Breast epithelium (tissue), 4 donors: ENCODE measurements at regions not wholly inside any gene's neighbourhood (a gene's known extent, or its start where the extent isn't known, plus 50 kb on each side); places are given as distances from the start of the nearest gene placed in this dataset.

Experiments used
- DNase-seq, 2 donors: peaks; one replicate each; pipeline ENCODE4 v3.0.0-alpha.2; 2019; ENCODE audit warnings: low spot score in 2 of 2
- H3K27ac ChIP-seq, 2 donors: fragments of 200-600 bp; sonication (generic) in 1 of 2; one replicate each; pipeline ENCODE4 v1.5.1; 2016 to 2019; ENCODE audit warnings: mild to moderate bottlenecking in 1 of 2
- H3K27me3 ChIP-seq, 2 donors: fragments of 200-600 bp; sonication (generic) in 1 of 2; one replicate each; pipeline versions ENCODE4 v1.5.1 to v1.6.0; 2017 to 2019; ENCODE audit warnings: control low read depth in 1 of 2, mild to moderate bottlenecking in 1 of 2
- H3K36me3 ChIP-seq: fragments of 200-600 bp; one replicate; pipeline ENCODE4 v1.5.1; 2019
- H3K4me1 ChIP-seq, 2 donors: fragments of 200-600 bp; sonication (generic); one replicate each; pipeline ENCODE4 v1.5.1; 2016 to 2019; ENCODE audit warnings: control low read depth in 1 of 2
- H3K4me3 ChIP-seq, 3 donors: fragments of 200-600 bp; sonication (generic); 1 replicate in 2 of 3; 2 replicates in 1 of 3; pipeline ENCODE4 v1.5.1; 2016 to 2019; ENCODE audit warnings: mild to moderate bottlenecking in 3 of 3, moderate library complexity in 2 of 3
- H3K9me3 ChIP-seq, 2 donors: fragments of 200-600 bp; sonication (generic) in 1 of 2; one replicate each; pipeline ENCODE4 v1.5.1; 2016 to 2019; ENCODE audit warnings: control low read depth in 1 of 2
- POLR2A ChIP-seq: fragments of 450-650 bp; IDR thresholded peaks from one replicate; pipeline ENCODE4 v1.6.1; 2016; ENCODE audit warnings: antibody characterized with exemption, mild to moderate bottlenecking, moderate library complexity
- POLR2AphosphoS5 ChIP-seq, 3 donors: sonication (generic); formaldehyde crosslinking; IDR thresholded peaks; one replicate each; pipeline ENCODE4 v1.6.1; 2017; ENCODE audit warnings: antibody characterized with exemption in 3 of 3
- intact Hi-C: fragments of 100-400 bp; cut with DNase I; formaldehyde crosslinking; loops from one replicate; pipeline ENCODE4 v1.15.1; 2023; ENCODE audit warnings: low total_unique reads
- TF ChIP-seq, protein P1 (sequence below), 3 donors: fragments of 450-650 bp; IDR thresholded peaks; one replicate each; pipeline ENCODE4 v1.5.1; 2016 to 2017; ENCODE audit warnings: antibody characterized with exemption in 3 of 3, mild to moderate bottlenecking in 3 of 3, moderate library complexity in 3 of 3

DNA sequence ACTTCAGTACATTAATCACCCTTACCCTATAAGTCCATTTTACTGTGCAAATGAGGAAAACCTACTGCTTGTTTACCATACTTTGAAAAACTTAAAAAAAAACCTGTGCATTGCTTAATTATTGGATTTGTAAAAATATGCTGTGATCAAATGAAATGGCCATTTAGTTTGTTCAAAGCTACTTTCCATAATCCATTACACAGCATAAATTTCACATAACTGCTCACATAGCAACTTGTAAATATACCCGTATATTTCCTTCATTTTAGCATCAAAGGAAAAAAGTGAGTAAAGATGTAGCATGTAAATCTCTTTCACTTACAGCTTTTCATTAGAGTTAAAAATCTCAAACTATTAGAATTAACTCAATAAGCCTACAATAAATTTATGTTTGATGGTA is 415.1 kb downstream of the NR4A2 start:
- intact Hi-C loops, result no loop called here
- Histone ChIP-seq H3K4me1 (no peaks in the 10 kb centered on the region), H3K36me3 (no peaks in the 10 kb centered on the region), H3K27me3 (no peaks in the 10 kb centered on the region), H3K9me3 (no peaks in the 10 kb centered on the region), H3K4me3 (no peak overlapping the region), H3K27ac (no peak overlapping the region)
- TF ChIP-seq POLR2A (no peak), POLR2AphosphoS5 (IDR thresholded peaks at IDR 0.05) (no peak)
- TF ChIP-seq, protein P1, sequence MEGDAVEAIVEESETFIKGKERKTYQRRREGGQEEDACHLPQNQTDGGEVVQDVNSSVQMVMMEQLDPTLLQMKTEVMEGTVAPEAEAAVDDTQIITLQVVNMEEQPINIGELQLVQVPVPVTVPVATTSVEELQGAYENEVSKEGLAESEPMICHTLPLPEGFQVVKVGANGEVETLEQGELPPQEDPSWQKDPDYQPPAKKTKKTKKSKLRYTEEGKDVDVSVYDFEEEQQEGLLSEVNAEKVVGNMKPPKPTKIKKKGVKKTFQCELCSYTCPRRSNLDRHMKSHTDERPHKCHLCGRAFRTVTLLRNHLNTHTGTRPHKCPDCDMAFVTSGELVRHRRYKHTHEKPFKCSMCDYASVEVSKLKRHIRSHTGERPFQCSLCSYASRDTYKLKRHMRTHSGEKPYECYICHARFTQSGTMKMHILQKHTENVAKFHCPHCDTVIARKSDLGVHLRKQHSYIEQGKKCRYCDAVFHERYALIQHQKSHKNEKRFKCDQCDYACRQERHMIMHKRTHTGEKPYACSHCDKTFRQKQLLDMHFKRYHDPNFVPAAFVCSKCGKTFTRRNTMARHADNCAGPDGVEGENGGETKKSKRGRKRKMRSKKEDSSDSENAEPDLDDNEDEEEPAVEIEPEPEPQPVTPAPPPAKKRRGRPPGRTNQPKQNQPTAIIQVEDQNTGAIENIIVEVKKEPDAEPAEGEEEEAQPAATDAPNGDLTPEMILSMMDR (IDR thresholded peaks at IDR 0.05), result no peak
- no peak for DNase-seq

- intact Hi-C loops, result no loop called here
- H3K4me1 ChIP-seq, result no peaks in the 10 kb centered on the region
- no peak overlapping the region for H3K27ac ChIP-seq
- H3K9me3 ChIP-seq, result no peaks in the 10 kb centered on the region
- TF ChIP-seq, protein P1 (IDR thresholded peaks at IDR 0.05), result no peak
- TF ChIP-seq POLR2AphosphoS5 (IDR thresholded peaks at IDR 0.05), result no peak
- no peak for TF ChIP-seq POLR2A
- H3K27me3 ChIP-seq, result no peaks in the 10 kb centered on the region
- no peak overlapping the region for H3K4me3 ChIP-seq
- no peaks in the 10 kb centered on the region for H3K36me3 ChIP-seq
- no peak for DNase-seq
These were observed 419.2 kb downstream of the NR4A2 start for GRCh38 chr2:155913356-155913755.

DNA sequence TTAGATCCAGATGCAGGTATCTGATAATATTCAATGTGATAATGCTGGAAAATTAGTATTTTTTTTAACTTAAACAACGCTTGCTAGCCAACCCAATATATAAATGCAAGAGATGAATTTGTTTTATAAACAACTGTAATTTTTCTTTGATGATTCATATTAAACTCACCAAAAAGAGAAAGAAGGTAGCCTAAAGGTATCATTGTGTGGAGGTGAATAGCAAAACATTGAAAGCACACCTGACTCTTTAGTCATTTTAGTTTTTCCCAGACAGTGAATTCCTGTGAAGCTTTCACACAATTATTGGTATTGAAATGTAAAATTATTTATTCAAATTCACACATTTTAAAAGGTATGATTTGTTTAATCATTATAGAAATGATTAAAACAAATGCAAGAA is 424.0 kb downstream of the NR4A2 start:
- intact Hi-C loops, result no loop called here
- Histone ChIP-seq H3K36me3 (no peaks in the 10 kb centered on the region), H3K4me3 (no peak overlapping the region), H3K4me1 (no peaks in the 10 kb centered on the region), H3K27ac (no peak overlapping the region), H3K27me3 (no peaks in the 10 kb centered on the region), H3K9me3 (no peaks in the 10 kb centered on the region)
- TF ChIP-seq, protein P1 (IDR thresholded peaks at IDR 0.05), result no peak
- TF ChIP-seq POLR2AphosphoS5 (IDR thresholded peaks at IDR 0.05) (no peak), POLR2A (no peak)
- DNase-seq, result no peak

DNA sequence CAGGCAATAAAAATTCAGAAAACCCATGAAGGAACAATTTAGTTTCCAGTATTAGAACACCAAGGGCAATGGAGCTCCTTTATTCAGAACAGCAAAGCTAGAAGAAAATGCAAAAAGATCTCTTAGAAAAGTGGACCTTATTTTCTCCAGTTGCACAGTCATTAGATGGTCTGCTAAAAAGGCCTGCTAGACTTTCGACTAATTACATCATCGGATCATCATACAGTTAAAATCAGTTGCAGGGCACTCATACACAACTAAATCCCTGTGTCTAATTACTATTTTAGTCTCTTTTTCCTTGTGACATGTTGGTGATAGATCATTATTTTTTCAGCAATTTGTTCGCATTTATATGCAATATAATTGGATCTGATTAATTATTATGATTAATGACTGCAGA is 425.3 kb downstream of the NR4A2 start:
- TF ChIP-seq POLR2A, result no peak
- TF ChIP-seq, protein P1 (IDR thresholded peaks at IDR 0.05), result no peak
- TF ChIP-seq POLR2AphosphoS5 (IDR thresholded peaks at IDR 0.05), result no peak
- DNase-seq, result no peak
- intact Hi-C loops, result no loop called here
- Histone ChIP-seq H3K36me3 (no peaks in the 10 kb centered on the region), H3K27ac (no peak overlapping the region), H3K4me1 (no peaks in the 10 kb centered on the region), H3K4me3 (no peak overlapping the region), H3K27me3 (no peaks in the 10 kb centered on the region), H3K9me3 (no peaks in the 10 kb centered on the region)

DNA sequence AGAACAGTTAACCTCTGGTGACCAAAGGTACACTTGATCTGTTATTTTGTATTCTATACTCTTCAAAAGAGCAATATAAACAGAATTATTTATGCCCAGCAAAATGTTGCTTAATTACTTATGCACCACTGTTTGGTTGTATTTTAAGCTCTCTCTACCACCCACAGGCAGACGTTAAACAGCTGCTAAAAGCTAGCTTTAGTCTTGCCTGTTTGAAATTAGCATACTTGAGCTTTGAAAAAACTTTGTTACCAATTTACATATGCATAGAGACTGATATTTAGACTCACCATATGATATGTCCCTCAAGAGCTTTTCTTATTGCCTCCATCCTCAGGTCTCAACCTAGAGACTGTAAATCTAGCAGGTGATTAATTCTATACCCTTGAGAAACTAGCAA is 426.9 kb downstream of the NR4A2 start:
- TF ChIP-seq POLR2AphosphoS5 (IDR thresholded peaks at IDR 0.05) (no peak), POLR2A (no peak)
- TF ChIP-seq, protein P1 (IDR thresholded peaks at IDR 0.05), result no peak
- Histone ChIP-seq H3K4me3 (no peak overlapping the region), H3K27me3 (no peaks in the 10 kb centered on the region), H3K4me1 (no peaks in the 10 kb centered on the region), H3K36me3 (no peaks in the 10 kb centered on the region), H3K9me3 (no peaks in the 10 kb centered on the region), H3K27ac (no peak overlapping the region)
- DNase-seq, result no peak
- intact Hi-C loops, result no loop called here
